GM21381 (cell line): ENCODE measurements at regions not wholly inside any gene's neighbourhood (a gene's known extent, or its start where the extent isn't known, plus 50 kb on each side); places are given as distances from the start of the nearest gene placed in this dataset.
"Not testable (repeated sequence)": the region's sequence is repeated elsewhere in the genome, so short reads cannot be mapped to it uniquely, and the experiment has no call there.

Experiments used
- ATAC-seq: cut with Tn5 transposase; IDR thresholded peaks from one replicate; pipeline ENCODE4 v1.9.1; 2021; ENCODE audit warnings: mild to moderate bottlenecking, moderate library complexity; ENCODE audit not compliant: unreplicated experiment

DNA sequence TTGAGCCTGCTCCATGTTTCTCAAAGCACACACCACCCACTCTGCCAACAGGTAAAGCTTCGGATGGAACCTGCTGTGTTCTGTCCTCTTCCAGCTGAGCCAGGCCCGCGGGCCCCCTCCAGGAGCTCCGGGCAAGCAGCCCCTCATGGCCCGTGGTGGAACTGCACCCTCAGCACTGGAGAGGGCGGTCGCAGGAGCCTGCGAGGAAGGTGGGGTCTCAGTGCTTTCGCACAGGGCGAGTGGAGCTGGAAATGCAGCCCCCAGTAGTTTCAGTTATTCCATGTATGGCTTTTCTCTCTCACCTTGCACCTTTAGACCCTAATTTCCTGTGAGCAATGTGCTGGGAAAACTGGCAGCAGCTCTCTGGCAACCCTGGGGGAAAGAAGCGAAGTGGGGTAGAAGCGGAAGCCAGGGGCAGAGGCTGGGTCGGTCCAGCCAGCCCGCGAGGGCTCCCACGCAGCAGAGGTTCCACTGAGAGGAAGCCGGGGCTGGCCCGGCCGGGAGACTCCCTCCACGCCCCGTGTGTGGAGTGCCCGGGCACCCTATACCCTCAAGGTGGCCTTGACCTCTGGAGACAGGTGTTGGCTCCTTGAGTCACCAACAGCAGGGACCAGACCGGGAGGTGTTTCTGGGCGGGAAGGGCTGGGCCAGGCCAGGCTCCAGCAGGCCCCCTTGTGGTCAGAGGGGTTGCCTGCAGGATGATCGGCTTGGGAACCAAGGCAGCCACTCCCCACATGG lies 119.9 kb upstream of the TMEM45B start:
- ATAC-seq, result peak; percentile 89

DNA sequence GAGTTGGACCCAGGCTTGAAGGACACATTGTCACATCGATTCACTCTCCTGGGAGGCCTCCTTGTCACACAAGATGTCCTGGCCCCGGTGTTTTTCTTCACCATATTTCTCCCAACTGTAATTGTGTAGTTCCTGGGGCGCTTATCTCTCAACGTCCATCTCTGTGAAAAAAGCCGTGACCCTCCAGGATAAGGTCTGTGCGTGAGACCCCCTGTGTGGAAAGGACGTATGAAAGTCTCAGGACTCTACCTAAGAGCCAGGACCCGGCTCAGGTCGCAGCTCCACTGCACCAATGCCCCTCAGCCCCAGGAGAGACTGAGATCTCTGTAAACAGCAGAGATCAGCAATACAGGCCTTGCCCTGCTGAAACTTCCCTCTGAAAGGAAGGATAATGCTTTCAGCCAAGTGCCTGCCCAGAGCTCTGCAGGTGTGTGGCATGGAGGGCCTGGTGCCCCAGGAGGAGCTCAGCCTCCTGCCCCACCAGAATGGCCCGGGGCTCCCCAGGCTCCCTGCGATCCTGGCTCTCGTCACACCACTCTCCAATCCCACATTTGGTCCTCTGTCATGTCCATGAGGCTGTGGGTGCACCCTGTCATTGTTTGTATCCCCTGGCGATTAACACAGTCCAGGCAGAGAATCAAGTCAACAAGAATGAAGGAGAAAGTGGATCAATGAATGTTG lies 119.2 kb upstream of the TMEM45B start:
- no peak for ATAC-seq

DNA sequence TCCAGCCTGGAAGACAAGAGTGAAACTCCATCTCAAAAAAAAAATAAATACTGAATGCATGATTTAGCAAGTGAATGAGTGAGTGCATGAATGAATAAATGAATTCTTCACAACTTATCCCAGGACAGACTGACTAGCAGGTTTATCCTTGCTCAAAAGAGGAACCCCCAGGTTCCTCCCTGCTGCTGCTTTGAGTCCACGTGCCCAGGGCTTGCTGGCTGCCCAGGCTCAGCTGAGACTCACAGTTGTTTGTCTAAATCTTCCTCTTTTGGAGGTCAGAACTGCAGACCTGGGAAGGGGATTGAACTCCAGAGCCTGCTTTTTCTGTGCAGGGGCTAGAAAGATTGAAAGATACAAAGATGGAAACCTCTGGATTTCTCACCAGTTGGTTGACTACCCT lies 117.4 kb upstream of the TMEM45B start:
- no peak for ATAC-seq

DNA sequence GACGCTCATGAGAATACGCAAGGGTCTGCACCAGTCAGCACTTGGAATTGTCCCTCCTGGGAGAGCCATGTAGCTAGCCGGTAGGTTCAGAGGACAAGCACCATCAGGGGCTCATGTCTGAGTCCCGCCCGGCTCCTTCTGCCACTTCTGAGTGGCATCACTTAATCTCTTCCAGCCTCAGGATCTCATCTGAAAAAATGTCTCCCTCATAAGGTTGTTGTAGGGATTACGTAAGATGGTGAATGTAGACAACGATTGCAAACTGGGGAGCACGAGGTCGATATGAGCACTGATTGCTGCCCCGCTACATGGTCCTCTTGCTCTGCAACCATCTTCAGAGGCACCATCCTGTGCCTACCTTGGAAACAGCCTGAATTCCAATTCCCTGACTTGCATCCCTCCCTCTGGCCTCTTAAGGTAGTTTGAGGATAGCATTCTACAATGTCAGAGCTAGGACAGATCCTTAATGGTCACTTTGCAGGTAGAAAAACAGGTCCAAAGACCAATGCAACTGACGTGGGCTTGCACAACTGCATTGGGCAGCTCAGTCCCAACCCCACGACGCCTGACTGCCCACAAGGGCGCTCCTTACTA lies 115.8 kb upstream of the TMEM45B start:
- ATAC-seq, result no peak

DNA sequence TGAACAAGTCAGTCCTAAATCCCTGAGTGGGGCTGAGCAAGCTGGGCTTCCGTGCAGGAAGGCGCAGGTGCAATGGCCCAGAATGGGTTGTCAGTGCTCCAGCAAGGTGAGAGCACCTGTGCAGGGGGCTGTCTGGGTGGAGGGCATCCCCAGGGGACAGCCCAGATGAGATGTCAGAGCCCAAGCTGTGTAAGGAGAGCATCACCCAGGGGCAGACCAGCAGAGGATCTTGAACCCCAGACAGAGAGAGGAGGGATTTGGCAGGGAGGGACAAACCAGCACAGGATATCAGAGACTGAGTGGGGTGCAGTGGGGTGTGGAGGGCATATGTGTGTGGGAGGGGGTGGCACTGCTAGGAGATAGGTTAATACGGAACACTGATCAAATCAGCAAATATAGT lies 114.9 kb upstream of the TMEM45B start:
- no peak for ATAC-seq

DNA sequence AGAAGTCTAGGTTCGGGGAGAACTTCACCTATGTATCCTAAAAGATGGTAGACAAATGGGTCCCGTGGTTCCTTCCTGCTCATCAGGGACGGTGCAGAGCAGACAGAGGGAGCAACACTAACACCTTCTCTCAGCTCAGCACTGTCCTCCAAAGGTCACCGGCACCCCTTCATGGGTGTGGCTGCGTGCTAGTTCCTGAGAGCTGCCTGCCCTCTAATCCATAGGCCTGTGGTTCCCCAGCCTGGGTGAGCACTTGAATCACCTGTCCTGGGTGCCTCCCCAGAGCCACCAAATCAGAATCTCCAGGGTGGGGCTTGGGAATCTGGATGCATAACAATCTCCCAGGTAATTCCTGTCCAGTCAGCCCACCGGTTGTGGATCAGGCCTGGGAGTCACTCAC lies 113.9 kb upstream of the TMEM45B start:
- ATAC-seq, result no peak

DNA sequence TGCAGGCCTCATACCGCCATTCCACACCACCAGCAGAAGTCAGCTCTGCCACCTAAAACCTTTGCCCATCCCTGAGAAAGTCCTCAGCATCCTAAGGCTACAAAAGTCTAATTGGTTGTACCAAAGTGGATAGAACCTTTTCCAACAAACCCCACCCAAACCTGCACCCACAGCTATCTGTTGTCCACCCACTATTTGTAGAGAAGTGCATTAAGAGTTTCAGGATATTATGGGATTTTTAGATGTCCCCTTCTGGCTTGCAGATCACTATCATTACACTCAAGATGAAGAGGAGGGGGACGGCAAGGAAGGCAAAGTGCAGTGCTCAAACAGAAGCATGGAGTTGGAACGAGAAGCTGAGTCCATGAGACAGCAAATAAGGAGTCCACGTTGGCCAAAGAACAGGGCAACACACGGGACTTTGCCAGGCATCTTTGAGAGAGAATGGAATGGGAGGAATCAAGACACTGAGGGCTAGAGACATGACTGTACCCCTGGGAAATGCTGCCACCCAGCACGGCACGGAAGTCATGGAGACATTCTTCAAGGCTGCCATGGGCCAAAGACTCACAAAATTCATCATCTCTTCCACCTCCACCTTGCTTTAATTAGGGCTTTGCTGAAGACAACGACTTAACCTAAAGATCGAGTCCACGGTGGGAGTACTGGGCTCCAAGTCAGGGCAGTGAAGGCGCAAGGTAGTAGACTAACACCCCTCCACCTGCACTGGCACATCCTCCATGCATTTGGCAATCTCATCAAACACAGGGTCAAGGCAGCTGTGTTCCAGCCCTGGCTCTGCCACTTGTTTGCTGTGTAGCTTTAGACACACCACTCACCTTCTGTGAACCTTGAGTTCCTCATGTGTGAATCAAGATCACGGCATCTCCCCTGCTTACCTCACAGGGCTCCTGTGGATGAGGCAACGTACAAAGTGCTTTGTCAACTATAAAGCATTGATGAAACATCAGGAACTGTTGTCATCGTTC lies 112.9 kb upstream of the TMEM45B start:
- no peak for ATAC-seq

DNA sequence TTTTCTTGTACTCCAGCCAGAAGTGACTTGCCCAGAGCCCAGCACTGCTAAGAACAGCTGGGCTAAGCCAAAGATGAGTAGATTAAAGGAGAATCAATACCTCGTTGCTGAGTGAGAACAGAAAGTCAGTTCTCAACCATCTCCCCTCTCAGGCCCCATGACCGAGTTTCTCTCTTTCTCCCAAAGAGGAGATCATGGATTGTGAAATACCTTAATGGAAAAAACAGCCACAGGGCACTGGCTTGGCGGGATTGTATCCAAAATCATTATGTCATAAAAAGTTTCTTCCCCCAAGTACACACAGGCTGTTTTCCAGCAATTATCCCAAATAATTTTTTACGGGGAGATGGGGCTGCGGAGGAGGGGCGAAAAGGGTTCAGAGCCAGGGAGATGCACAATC lies 111.8 kb upstream of the TMEM45B start:
- no peak for ATAC-seq

DNA sequence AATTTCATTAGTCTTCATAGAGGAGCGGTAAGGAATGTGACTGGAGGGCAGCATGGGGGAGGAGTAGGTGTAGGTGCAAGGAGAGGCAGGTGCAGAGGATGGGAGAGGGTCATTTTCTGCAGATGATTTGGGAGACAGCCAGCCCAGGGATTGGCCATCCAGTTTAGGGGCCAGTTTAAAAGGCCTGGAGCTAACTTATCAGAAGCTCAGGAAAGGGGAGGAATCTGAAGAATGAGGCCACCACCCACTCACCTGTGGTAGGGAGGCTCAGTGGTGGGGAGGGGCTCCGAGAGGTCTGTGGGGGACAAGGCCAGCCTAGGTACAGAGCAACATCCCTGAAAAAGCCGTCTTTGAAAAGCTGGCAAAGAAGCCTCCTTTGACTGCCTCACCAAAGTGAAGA lies 110.8 kb upstream of the TMEM45B start:
- no peak for ATAC-seq

DNA sequence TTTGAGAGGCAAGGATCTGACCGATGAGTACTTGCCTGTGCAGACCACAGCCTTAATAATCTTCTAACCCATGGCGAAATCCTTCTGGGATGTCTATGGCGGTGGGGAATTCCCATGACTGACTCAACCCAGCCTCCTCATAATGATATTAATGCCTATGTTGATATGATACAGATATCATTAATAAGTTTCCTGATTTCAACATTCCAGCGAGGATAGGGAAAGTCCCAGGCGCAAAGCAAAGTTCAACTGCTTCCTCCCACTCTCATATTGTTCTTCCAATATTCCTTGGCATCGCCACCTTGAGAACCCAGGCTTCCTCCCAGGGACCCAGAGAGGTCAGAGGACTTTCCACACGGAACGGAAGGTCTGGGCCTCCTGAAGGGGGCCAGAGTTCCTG lies 110.3 kb upstream of the TMEM45B start:
- ATAC-seq, result no peak

DNA sequence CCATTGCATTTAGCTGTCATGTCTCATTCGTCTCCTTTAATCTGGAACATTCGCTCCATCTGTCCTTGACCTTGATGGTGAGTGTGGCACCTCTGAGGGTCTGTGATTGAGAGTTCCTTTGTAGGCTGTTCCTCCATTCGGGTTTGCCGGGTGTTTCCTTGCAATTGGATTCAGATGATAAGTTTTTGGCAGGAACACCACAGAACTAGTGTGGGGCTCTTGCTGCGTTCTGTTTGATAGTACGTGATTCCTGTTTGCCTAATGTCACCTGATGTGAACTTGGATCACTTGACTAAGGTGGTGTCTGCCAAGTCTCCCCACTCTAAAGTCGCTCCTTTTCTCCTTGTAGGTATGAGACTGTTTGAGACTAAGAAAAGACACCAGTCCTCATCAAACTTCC lies 109.7 kb upstream of the TMEM45B start:
- ATAC-seq, result no peak

DNA sequence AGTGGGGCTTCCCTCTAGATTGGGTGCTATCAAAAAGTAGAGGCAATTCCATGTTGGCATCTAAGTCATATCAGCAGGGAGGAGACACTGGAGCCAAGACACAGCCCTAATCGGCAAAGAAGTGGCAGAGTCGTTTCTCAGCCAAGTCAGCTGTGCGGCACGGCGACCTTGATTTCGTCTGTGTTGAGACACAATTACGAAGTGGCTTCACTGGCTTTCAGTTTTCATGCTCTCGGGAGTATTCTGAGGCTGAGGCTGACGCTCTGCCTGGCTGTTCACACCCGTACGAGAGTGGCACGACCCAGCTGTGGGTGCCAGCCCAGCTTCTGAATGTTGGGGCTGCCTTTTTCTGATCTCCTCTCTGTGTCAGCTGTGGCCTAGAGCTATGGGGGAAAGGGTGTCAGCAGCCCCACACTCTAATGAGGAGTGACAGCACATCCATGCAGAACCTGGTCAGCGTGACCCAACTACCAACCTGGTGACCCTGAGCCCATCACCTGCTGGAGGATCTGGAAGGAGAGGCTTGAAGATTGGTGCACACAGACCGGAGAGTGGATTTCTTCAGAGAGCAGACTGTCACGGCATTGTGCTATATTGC lies 105.7 kb upstream of the TMEM45B start:
- ATAC-seq, result no peak

DNA sequence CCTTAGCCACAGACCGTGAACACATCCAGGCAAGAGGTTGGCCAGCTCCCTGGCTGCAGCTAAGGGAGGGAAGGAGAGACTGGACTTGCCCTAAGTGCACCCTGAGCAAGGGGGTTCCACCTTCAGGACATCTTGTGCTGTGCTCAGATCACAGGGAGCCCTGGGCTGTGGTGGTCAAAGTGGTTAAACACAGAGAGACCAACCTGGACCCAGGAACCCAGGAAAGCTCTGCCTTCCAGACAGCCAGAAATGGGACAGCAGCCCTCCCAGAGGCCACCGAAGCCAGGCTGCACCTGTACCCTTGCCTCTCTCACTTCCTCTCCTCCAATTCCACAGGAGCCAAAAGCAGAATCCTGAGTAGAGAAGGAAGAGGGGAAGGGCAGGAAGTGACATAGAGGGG lies 105.2 kb upstream of the TMEM45B start:
- no peak for ATAC-seq

DNA sequence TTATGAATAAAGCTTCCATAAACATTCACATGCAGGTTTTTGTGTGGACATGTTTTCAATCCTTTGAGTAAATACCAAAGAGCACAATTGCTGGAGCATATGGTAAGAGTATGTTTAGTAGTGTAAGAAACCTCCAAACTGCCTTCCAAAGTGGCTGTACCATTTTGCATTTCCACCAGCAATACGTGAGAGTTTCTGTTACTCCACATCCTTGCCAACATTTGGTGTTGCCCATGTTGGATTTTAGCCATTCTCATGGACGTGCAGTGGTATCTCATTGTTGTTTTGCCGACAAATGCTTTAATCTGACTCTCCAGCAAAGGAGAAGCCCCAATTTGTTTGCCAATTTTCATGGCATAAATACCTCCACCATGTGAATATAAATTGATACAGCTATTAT lies 103.9 kb upstream of the TMEM45B start:
- ATAC-seq, result no peak

DNA sequence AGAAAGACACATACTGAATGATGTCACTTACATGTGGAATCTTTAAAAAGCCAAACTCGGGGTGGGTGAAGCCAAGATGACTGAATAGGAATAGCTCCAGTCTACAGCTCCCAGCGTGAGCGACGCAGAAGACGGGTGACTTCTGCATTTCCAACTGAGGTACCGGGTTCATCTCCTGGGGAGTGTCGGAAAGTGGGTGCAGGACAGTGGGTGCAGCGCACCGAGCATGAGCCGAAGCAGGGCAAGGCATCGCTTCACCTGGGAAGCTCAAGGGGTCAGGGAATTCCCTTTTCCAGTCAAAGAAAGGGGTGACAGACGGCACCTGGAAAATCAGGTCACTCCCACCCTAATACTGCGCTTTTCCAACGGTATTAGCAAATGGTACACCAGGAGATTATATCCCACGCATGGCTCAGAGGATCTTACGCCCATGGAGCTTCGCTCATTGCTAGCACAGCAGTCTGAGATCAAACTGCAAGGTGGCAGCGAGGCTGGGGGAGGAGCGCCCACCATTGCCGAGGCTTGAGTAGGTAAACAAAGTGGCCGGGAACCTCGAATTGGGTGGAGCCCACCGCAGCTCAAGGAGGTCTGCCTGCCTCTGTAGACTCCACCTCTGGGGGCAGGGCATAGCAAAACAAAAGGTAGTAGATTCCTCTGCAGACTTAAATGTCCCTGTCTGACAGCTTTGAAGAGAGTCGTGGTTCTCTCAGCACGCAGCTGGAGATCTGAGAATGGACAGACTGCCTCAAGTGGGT lies 103.0 kb upstream of the TMEM45B start:
- not testable (repeated sequence) for ATAC-seq

DNA sequence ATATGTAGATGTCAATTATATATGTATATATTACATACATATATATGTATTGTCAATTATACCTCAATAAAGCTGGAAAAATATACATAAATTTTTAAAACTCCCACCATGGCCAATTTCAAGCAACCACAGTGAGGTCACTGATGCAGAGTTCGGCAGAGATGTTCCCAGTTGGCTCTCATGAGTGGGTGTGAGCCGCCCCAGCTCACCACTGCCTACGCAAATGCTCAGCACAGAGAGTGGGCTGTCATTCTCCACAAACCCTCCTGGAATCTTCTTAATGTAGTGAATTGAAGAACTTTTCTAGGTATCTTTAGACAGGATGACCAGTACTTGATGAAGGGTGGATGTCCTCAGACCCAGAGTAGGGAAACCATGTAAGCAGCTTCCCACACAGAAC lies 96.6 kb upstream of the TMEM45B start:
- no peak for ATAC-seq

DNA sequence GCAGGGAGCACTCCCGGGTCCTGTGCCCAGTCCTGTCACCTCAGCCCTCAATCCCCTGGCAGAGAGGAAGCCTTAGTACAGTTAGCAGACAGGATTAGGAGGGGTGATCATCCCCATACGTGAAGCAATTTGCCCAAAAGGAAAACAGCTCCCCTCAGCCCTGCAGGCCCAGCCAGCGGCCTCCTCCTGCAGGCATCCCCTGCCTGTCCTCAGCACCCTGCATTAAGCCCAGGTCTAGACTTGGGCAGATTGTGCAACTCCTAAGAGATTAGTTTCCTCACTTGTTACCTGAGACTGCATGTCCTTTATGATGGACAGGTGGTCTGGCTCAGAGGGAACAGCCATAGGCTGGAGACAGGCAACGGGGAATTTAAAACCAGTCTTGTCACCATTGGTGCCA lies 95.5 kb upstream of the TMEM45B start:
- no peak for ATAC-seq

DNA sequence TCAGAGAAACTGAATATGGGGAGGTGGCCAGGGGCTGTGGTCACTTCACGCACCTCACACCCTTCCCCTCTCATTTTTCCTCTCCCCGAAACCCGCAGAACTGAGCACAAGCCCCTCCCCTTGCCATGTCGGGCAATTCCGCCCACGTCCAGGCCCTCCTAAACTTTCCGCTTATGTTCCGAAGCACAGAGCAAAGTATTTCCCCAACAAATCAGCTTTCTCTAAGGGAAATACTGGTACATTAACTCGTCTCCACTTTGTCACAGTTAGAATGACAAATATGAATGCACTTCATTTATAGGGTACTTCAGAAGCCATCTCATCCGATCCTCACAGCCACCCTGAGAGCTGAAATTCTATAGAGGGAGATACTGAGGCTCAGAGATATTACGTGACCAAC lies 94.7 kb upstream of the TMEM45B start:
- no peak for ATAC-seq

DNA sequence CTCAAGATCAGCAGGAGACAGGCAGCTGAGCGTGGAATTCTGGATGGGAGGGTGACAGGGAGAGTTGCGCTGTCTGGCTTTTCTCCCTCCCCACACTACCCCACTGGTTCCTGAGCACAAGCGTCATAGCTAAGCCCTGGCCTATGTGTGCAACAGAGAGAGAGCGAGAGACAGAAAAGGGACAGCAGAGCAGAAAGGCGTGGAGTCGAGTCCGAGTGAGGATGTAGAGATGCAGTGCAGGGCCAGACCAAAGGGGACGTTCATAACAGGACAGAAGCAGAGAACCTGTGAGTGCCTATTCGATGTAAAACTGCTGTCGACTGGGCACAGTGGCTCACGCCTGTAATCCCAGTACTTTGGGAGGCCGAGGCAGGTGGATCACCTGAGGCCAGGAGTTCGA lies 94.0 kb upstream of the TMEM45B start:
- no peak for ATAC-seq

DNA sequence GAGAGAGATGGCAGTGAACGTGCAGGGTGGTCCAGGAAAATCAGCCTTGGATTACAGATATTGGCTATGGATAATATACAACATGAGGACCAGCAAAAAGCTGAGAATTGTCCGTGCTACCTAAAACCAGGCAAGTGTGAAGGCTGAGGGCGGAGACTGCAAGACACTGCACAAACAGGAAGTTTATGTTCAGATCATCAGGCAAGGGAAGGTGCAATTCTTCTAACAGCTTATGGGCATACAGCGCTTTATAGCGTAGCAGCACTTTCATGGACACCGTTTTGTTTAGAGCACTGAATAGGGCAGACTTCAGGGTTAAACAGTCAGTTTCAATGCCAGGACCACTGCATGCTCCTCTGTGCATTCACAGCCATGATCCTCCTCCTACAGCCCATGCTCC lies 93.1 kb upstream of the TMEM45B start:
- no peak for ATAC-seq
